ENCODE measurements at regions not wholly inside any gene's neighbourhood (a gene's known extent, or its start where the extent isn't known, plus 50 kb on each side); places are given as distances from the start of the nearest gene placed in this dataset.

DNA sequence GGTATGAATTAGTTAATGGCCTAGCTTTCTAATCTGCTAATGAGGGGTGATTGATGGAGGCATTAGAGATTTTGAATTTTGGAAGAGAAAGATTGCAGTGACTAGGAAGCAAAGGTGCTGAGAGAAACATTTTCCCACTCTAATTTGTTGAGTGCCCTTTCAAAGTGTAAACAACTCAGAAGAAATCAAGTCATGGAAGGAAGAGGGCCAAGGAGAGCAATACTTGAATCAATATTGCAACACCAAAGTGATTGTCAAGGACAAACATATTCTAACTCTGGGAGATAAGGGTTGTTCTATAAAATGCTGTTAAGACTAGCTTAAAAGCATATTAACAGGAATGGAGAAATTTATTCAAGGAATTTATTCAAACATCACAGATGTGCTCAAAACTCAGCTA lies 182.7 kb upstream of the FERMT1 start:
- no peak for TF ChIP-seq EZH2phosphoT487 (IDR thresholded peaks at IDR 0.05; ENCODE audit: borderline replicate concordance, low read length)
- TF ChIP-seq, protein P1, sequence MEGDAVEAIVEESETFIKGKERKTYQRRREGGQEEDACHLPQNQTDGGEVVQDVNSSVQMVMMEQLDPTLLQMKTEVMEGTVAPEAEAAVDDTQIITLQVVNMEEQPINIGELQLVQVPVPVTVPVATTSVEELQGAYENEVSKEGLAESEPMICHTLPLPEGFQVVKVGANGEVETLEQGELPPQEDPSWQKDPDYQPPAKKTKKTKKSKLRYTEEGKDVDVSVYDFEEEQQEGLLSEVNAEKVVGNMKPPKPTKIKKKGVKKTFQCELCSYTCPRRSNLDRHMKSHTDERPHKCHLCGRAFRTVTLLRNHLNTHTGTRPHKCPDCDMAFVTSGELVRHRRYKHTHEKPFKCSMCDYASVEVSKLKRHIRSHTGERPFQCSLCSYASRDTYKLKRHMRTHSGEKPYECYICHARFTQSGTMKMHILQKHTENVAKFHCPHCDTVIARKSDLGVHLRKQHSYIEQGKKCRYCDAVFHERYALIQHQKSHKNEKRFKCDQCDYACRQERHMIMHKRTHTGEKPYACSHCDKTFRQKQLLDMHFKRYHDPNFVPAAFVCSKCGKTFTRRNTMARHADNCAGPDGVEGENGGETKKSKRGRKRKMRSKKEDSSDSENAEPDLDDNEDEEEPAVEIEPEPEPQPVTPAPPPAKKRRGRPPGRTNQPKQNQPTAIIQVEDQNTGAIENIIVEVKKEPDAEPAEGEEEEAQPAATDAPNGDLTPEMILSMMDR (IDR thresholded peaks at IDR 0.05; ENCODE audit: low read depth, low read length, poor library complexity, severe bottlenecking): no peak
- H4K20me1 ChIP-seq (ENCODE audit: control insufficient read depth, insufficient read depth, low read depth, low read length): no peaks in the 10 kb centered on the region
- H3K79me2 ChIP-seq (ENCODE audit: control insufficient read depth, low read length): no peaks in the 10 kb centered on the region
- H3F3A ChIP-seq (ENCODE audit: control insufficient read depth, insufficient read depth): no peaks in the 10 kb centered on the region
- H3K4me2 ChIP-seq (ENCODE audit: low read length): no peak overlapping the region
- no peak overlapping the region for H3K4me3 ChIP-seq (ENCODE audit: low read length)
- no peaks in the 10 kb centered on the region for H3K36me3 ChIP-seq (ENCODE audit: control insufficient read depth, low read length)
- no peaks in the 10 kb centered on the region for H3K9me2 ChIP-seq (replicated peaks; ENCODE audit: control insufficient read depth, low read length)
- no peaks in the 10 kb centered on the region for H3K27me3 ChIP-seq (ENCODE audit: control insufficient read depth, low read length)
- H3K9me3 ChIP-seq (ENCODE audit: control insufficient read depth, insufficient read depth, low read length): no peaks in the 10 kb centered on the region
- no peak overlapping the region for H3K27ac ChIP-seq (ENCODE audit: low read depth, low read length)
- no peaks in the 10 kb centered on the region for H3K4me1 ChIP-seq (ENCODE audit: control insufficient read depth, low read length)

DNA sequence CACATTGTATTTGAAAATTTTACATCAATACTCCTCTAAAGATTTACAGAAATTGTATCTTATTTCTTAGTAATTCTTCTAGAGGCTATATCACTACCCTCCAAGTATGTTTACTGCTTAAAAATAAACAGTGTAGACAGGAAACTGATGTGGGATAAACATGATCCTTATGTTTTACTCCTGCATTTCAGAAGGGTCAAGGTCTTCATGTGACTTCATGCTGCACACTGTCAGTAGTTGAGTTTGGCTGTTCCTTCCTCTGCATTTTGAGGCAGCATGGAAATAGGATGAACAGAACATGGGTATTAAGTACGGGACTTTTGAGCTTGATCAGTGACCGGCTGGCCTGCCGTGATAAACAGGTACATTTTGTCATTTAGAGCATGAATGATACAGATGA lies 179.2 kb upstream of the FERMT1 start:
- Histone ChIP-seq H3K4me1 (ENCODE audit: control insufficient read depth, low read length) (no peaks in the 10 kb centered on the region), H3K9me3 (ENCODE audit: control insufficient read depth, insufficient read depth, low read length) (no peaks in the 10 kb centered on the region), H3K36me3 (ENCODE audit: control insufficient read depth, low read length) (no peaks in the 10 kb centered on the region), H3F3A (ENCODE audit: control insufficient read depth, insufficient read depth) (no peaks in the 10 kb centered on the region), H3K9me2 (replicated peaks; ENCODE audit: control insufficient read depth, low read length) (no peaks in the 10 kb centered on the region), H3K27me3 (ENCODE audit: control insufficient read depth, low read length) (no peaks in the 10 kb centered on the region), H3K79me2 (ENCODE audit: control insufficient read depth, low read length) (no peaks in the 10 kb centered on the region), H3K4me2 (ENCODE audit: low read length) (no peak overlapping the region), H3K4me3 (ENCODE audit: low read length) (no peak overlapping the region), H3K27ac (ENCODE audit: low read depth, low read length) (no peak overlapping the region), H4K20me1 (ENCODE audit: control insufficient read depth, insufficient read depth, low read depth, low read length) (no peaks in the 10 kb centered on the region)
- TF ChIP-seq, protein P1 (IDR thresholded peaks at IDR 0.05; ENCODE audit: low read depth, low read length, poor library complexity, severe bottlenecking): no peak
- TF ChIP-seq EZH2phosphoT487 (IDR thresholded peaks at IDR 0.05; ENCODE audit: borderline replicate concordance, low read length): no peak

DNA sequence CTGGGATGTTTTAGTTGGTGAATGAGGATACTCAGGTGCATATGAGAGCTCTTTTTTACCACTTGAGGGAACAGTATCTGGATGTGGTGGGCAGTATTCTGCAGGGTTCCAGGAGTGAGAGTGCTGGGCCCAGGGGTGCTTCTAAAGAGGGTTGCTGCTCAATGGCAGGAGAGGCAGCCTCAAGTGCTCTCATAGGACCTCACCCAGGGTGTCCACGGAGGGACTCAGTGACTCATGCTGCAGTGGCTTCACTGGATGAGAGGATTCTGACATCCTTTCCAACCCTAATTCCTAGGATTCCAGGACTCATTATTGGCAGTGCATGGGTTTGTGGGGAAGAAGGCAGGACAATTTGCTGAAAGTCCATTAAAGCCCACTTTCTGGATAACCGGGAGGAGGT lies 176.6 kb upstream of the FERMT1 start:
- no peak overlapping the region for H3K27ac ChIP-seq (ENCODE audit: low read depth, low read length)
- H4K20me1 ChIP-seq (ENCODE audit: control insufficient read depth, insufficient read depth, low read depth, low read length): no peaks in the 10 kb centered on the region
- TF ChIP-seq, protein P1 (IDR thresholded peaks at IDR 0.05; ENCODE audit: low read depth, low read length, poor library complexity, severe bottlenecking): no peak
- TF ChIP-seq EZH2phosphoT487 (IDR thresholded peaks at IDR 0.05; ENCODE audit: borderline replicate concordance, low read length): no peak
- no peaks in the 10 kb centered on the region for H3K4me1 ChIP-seq (ENCODE audit: control insufficient read depth, low read length)
- no peak overlapping the region for H3K4me3 ChIP-seq (ENCODE audit: low read length)
- H3K9me3 ChIP-seq (ENCODE audit: control insufficient read depth, insufficient read depth, low read length): no peaks in the 10 kb centered on the region
- no peaks in the 10 kb centered on the region for H3K79me2 ChIP-seq (ENCODE audit: control insufficient read depth, low read length)
- no peaks in the 10 kb centered on the region for H3K9me2 ChIP-seq (replicated peaks; ENCODE audit: control insufficient read depth, low read length)
- H3K4me2 ChIP-seq (ENCODE audit: low read length): no peak overlapping the region
- no peaks in the 10 kb centered on the region for H3K36me3 ChIP-seq (ENCODE audit: control insufficient read depth, low read length)
- no peaks in the 10 kb centered on the region for H3K27me3 ChIP-seq (ENCODE audit: control insufficient read depth, low read length)
- H3F3A ChIP-seq (ENCODE audit: control insufficient read depth, insufficient read depth): no peaks in the 10 kb centered on the region

DNA sequence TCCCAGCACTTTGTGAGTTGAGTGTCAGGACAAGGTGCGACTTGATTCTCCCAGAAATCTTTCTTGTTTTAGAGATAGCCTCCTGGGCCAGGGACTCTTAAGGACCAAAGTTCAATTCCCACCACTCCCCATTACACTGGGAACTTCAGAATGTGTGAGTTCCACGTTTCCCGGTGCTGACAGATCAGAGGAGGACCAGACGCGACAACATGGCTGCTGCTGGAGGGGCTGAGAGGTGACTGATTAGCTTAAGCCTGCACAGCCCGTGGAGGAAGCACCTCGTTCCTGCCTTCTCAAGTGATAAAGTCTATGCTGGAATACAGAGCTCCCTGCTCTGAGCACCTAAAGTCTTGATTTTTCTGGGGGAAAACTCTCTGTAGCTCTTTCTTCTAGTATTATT lies 175.2 kb upstream of the FERMT1 start:
- no peak overlapping the region for H3K27ac ChIP-seq (ENCODE audit: low read depth, low read length)
- TF ChIP-seq EZH2phosphoT487 (IDR thresholded peaks at IDR 0.05; ENCODE audit: borderline replicate concordance, low read length): no peak
- TF ChIP-seq, protein P1 (IDR thresholded peaks at IDR 0.05; ENCODE audit: low read depth, low read length, poor library complexity, severe bottlenecking): no peak
- H3K27me3 ChIP-seq (ENCODE audit: control insufficient read depth, low read length): no peaks in the 10 kb centered on the region
- H3F3A ChIP-seq (ENCODE audit: control insufficient read depth, insufficient read depth): no peaks in the 10 kb centered on the region
- no peaks in the 10 kb centered on the region for H3K79me2 ChIP-seq (ENCODE audit: control insufficient read depth, low read length)
- no peaks in the 10 kb centered on the region for H3K36me3 ChIP-seq (ENCODE audit: control insufficient read depth, low read length)
- no peaks in the 10 kb centered on the region for H3K9me3 ChIP-seq (ENCODE audit: control insufficient read depth, insufficient read depth, low read length)
- H3K4me2 ChIP-seq (ENCODE audit: low read length): no peak overlapping the region
- no peak overlapping the region for H3K4me3 ChIP-seq (ENCODE audit: low read length)
- no peaks in the 10 kb centered on the region for H4K20me1 ChIP-seq (ENCODE audit: control insufficient read depth, insufficient read depth, low read depth, low read length)
- no peaks in the 10 kb centered on the region for H3K4me1 ChIP-seq (ENCODE audit: control insufficient read depth, low read length)
- no peaks in the 10 kb centered on the region for H3K9me2 ChIP-seq (replicated peaks; ENCODE audit: control insufficient read depth, low read length)
